ENCODE measurements at regions not wholly inside any gene's neighbourhood (a gene's known extent, or its start where the extent isn't known, plus 50 kb on each side); places are given as distances from the start of the nearest gene placed in this dataset.

- WGBS (ENCODE audit: extremely low coverage, insufficient coverage, insufficient read length) = no CpG with 5 or more reads among the region's 10 CpGs
- H2BK5ac ChIP-seq (ENCODE audit: low read depth, low read length, poor library complexity) = no peak overlapping the region
- H3K4ac ChIP-seq (ENCODE audit: low read depth, low read length) = no peak overlapping the region
- H4K12ac ChIP-seq (ENCODE audit: low read depth, low read length) = no peak overlapping the region
- peak overlapping the region; percentile 9 for H4K91ac ChIP-seq (ENCODE audit: low read depth, low read length)
- H3K14ac ChIP-seq (ENCODE audit: low read length) = no peak overlapping the region
- H3K27me3 ChIP-seq (ENCODE audit: insufficient read depth, low read length) = no peaks in the 10 kb centered on the region
- no peak overlapping the region for H3K4me2 ChIP-seq (ENCODE audit: low read length)
- H3K27ac ChIP-seq (ENCODE audit: low read depth, low read length) = no peak overlapping the region
- no peak overlapping the region for H3K18ac ChIP-seq (ENCODE audit: low read length)
- no peak overlapping the region for H2AK5ac ChIP-seq (ENCODE audit: low read length)
- no peak overlapping the region for H3K23ac ChIP-seq (ENCODE audit: low read length)
- peak overlapping the region; percentile 42 for H2BK12ac ChIP-seq (ENCODE audit: low read length)
- H3K9ac ChIP-seq (ENCODE audit: low read length) = no peak overlapping the region
- no peak overlapping the region for H4K8ac ChIP-seq (ENCODE audit: low read depth, low read length)
- peaks cover 16% of the 10 kb centered on the region for H3K79me1 ChIP-seq (ENCODE audit: low read length)
- H2BK120ac ChIP-seq (ENCODE audit: insufficient read depth, low read length, poor library complexity) = no peak overlapping the region
- peaks cover 3% of the 10 kb centered on the region for H3K79me2 ChIP-seq (ENCODE audit: control insufficient read depth, insufficient read depth, low read length, poor library complexity)
- no peak overlapping the region for H2AFZ ChIP-seq (ENCODE audit: insufficient read depth, low read length, poor library complexity)
- H3K4me3 ChIP-seq (ENCODE audit: low read depth, low read length) = no peak overlapping the region
- peaks cover 4 to 25% of the 10 kb centered on the region in 2 experiments for H3K4me1 ChIP-seq (ENCODE audit: control insufficient read depth in 1 of 2, insufficient read depth in 2 of 2, low read length in 2 of 2)
- DNase-seq = no peak
- no peaks in the 10 kb centered on the region for H3K36me3 ChIP-seq (ENCODE audit: control insufficient read depth in 1 of 2, insufficient read depth in 2 of 2, low read length in 2 of 2)
- peaks cover 5% of the 10 kb centered on the region for H3K9me3 ChIP-seq (ENCODE audit: insufficient read depth, low read depth, low read length)
Measured at GRCh38 chr13:40376867-40377535, 289.4 kb downstream of the FOXO1 start.

- Histone ChIP-seq H2BK12ac (ENCODE audit: low read length) (no peak overlapping the region), H3K79me2 (ENCODE audit: control insufficient read depth, insufficient read depth, low read length, poor library complexity) (peaks cover 8% of the 10 kb centered on the region), H4K8ac (ENCODE audit: low read depth, low read length) (no peak overlapping the region), H3K9me3 (ENCODE audit: insufficient read depth, low read depth, low read length) (peaks cover 5% of the 10 kb centered on the region), H2BK120ac (ENCODE audit: insufficient read depth, low read length, poor library complexity) (no peak overlapping the region), H3K23ac (ENCODE audit: low read length) (no peak overlapping the region), H3K27me3 (ENCODE audit: insufficient read depth, low read length) (no peaks in the 10 kb centered on the region), H4K12ac (ENCODE audit: low read depth, low read length) (no peak overlapping the region), H3K4me3 (ENCODE audit: low read depth, low read length) (no peak overlapping the region), H3K4me2 (ENCODE audit: low read length) (no peak overlapping the region), H3K36me3 (ENCODE audit: control insufficient read depth in 1 of 2, insufficient read depth in 2 of 2, low read length in 2 of 2) (no peaks in the 10 kb centered on the region), H4K91ac (ENCODE audit: low read depth, low read length) (no peak overlapping the region), H2BK5ac (ENCODE audit: low read depth, low read length, poor library complexity) (no peak overlapping the region), H3K4ac (ENCODE audit: low read depth, low read length) (no peak overlapping the region), H3K18ac (ENCODE audit: low read length) (no peak overlapping the region), H3K27ac (ENCODE audit: low read depth, low read length) (no peak overlapping the region), H2AK5ac (ENCODE audit: low read length) (no peak overlapping the region), H3K79me1 (ENCODE audit: low read length) (peaks cover 21% of the 10 kb centered on the region), H2AFZ (ENCODE audit: insufficient read depth, low read length, poor library complexity) (no peak overlapping the region), H3K4me1 (ENCODE audit: control insufficient read depth in 1 of 2, insufficient read depth in 2 of 2, low read length in 2 of 2) (peaks cover 10 to 28% of the 10 kb centered on the region in 2 experiments), H3K9ac (ENCODE audit: low read length) (no peak overlapping the region), H3K14ac (ENCODE audit: low read length) (no peak overlapping the region)
- DNase-seq = no peak
- no CpG with 5 or more reads among the region's 8 CpGs for WGBS (ENCODE audit: extremely low coverage, insufficient coverage, insufficient read length)
Measured at GRCh38 chr13:40377783-40378182, 288.7 kb downstream of the FOXO1 start.

- Histone ChIP-seq H3K14ac (ENCODE audit: low read length) (no peak overlapping the region), H3K79me2 (ENCODE audit: control insufficient read depth, insufficient read depth, low read length, poor library complexity) (peaks cover 9% of the 10 kb centered on the region), H4K12ac (ENCODE audit: low read depth, low read length) (no peak overlapping the region), H3K4ac (ENCODE audit: low read depth, low read length) (no peak overlapping the region), H3K18ac (ENCODE audit: low read length) (no peak overlapping the region), H3K4me3 (ENCODE audit: low read depth, low read length) (no peak overlapping the region), H3K27me3 (ENCODE audit: insufficient read depth, low read length) (no peaks in the 10 kb centered on the region), H3K36me3 (ENCODE audit: control insufficient read depth in 1 of 2, insufficient read depth in 2 of 2, low read length in 2 of 2) (no peaks in the 10 kb centered on the region), H4K8ac (ENCODE audit: low read depth, low read length) (no peak overlapping the region), H3K79me1 (ENCODE audit: low read length) (peaks cover 29% of the 10 kb centered on the region), H3K23ac (ENCODE audit: low read length) (no peak overlapping the region), H3K4me1 (ENCODE audit: control insufficient read depth in 1 of 2, insufficient read depth in 2 of 2, low read length in 2 of 2) (peaks cover 10 to 36% of the 10 kb centered on the region in 2 experiments), H4K91ac (ENCODE audit: low read depth, low read length) (no peak overlapping the region), H2AK5ac (ENCODE audit: low read length) (no peak overlapping the region), H2BK120ac (ENCODE audit: insufficient read depth, low read length, poor library complexity) (no peak overlapping the region), H3K9ac (ENCODE audit: low read length) (no peak overlapping the region), H3K27ac (ENCODE audit: low read depth, low read length) (no peak overlapping the region), H3K4me2 (ENCODE audit: low read length) (no peak overlapping the region), H3K9me3 (ENCODE audit: insufficient read depth, low read depth, low read length) (peaks cover 5% of the 10 kb centered on the region), H2AFZ (ENCODE audit: insufficient read depth, low read length, poor library complexity) (no peak overlapping the region), H2BK5ac (ENCODE audit: low read depth, low read length, poor library complexity) (no peak overlapping the region), H2BK12ac (ENCODE audit: low read length) (no peak overlapping the region)
- no peak for DNase-seq
- WGBS (ENCODE audit: extremely low coverage, insufficient coverage, insufficient read length) = no CpG with 5 or more reads among the region's 3 CpGs
Measured at GRCh38 chr13:40379196-40379595, 287.2 kb downstream of the FOXO1 start.

GRCh38 chr13:40379794-40380578 is 286.5 kb downstream of the FOXO1 start:
- Histone ChIP-seq H2AK5ac (ENCODE audit: low read length) (no peak overlapping the region), H3K36me3 (ENCODE audit: control insufficient read depth in 1 of 2, insufficient read depth in 2 of 2, low read length in 2 of 2) (no peaks in the 10 kb centered on the region), H2BK12ac (ENCODE audit: low read length) (peak overlapping the region; percentile 93), H3K4ac (ENCODE audit: low read depth, low read length) (peak overlapping the region; percentile 25), H3K9me3 (ENCODE audit: insufficient read depth, low read depth, low read length) (peaks cover 5% of the 10 kb centered on the region), H3K4me3 (ENCODE audit: low read depth, low read length) (no peak overlapping the region), H3K23ac (ENCODE audit: low read length) (no peak overlapping the region), H3K27me3 (ENCODE audit: insufficient read depth, low read length) (no peaks in the 10 kb centered on the region), H2BK120ac (ENCODE audit: insufficient read depth, low read length, poor library complexity) (peak overlapping the region; percentile 90), H3K9ac (ENCODE audit: low read length) (no peak overlapping the region), H4K8ac (ENCODE audit: low read depth, low read length) (peak overlapping the region; percentile 79), H4K12ac (ENCODE audit: low read depth, low read length) (no peak overlapping the region), H2AFZ (ENCODE audit: insufficient read depth, low read length, poor library complexity) (peak overlapping the region; percentile 47), H2BK5ac (ENCODE audit: low read depth, low read length, poor library complexity) (peak overlapping the region; percentile 88), H3K14ac (ENCODE audit: low read length) (peak overlapping the region; percentile 71), H3K4me1 (ENCODE audit: control insufficient read depth in 1 of 2, insufficient read depth in 2 of 2, low read length in 2 of 2) (peaks cover 10 to 36% of the 10 kb centered on the region in 2 experiments), H3K79me2 (ENCODE audit: control insufficient read depth, insufficient read depth, low read length, poor library complexity) (peaks cover 9% of the 10 kb centered on the region), H3K4me2 (ENCODE audit: low read length) (peak overlapping the region; percentile 22), H3K27ac (ENCODE audit: low read depth, low read length) (peak overlapping the region; percentile 89), H3K79me1 (ENCODE audit: low read length) (peaks cover 31% of the 10 kb centered on the region), H3K18ac (ENCODE audit: low read length) (peak overlapping the region; percentile 76), H4K91ac (ENCODE audit: low read depth, low read length) (peak overlapping the region; percentile 92)
- no CpG with 5 or more reads among the region's 10 CpGs for WGBS (ENCODE audit: extremely low coverage, insufficient coverage, insufficient read length)
- DNase-seq = no peak

Data from trophoblast cell (in vitro differentiated cells and primary cell).